ENCODE measurements at regions not wholly inside any gene's neighbourhood (a gene's known extent, or its start where the extent isn't known, plus 50 kb on each side); places are given as distances from the start of the nearest gene placed in this dataset.
"Not testable (repeated sequence)": the region's sequence is repeated elsewhere in the genome, so short reads cannot be mapped to it uniquely, and the experiment has no call there.

DNA sequence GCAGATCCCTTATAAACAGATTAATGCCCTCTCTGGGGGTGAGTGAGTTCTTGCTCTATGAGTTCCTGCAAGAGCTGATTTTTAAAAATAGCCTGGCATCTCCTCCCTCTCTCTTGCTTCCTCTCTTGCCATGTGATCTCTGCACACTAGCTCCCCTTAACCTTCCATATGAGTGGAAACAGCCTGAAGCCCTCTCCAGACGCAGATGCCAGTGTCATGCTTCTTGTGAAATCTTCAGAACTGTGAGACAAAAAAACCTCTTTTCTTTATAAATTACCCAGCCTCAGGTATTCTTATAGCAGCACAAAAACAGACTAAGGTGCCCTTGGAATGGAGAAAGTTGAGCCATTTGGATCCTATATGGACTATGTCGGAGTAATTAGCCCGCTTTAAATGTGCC lies 559.7 kb upstream of the CYLC2 start:
- Histone ChIP-seq H3K27ac (replicated peaks in 1 of 4) (no peak overlapping the region), H3K36me3 (no peaks in the 10 kb centered on the region), H3K4me1 (no peaks in the 10 kb centered on the region), H3K4me3 (no peak overlapping the region), H3K9me3 (no peaks in the 10 kb centered on the region), H3K27me3 (no peaks in the 10 kb centered on the region)
- intact Hi-C loops (cut with DNase I) = no loop called here
- no peak for DNase-seq (ENCODE audit: extremely low spot score)
- TF ChIP-seq POLR2AphosphoS5 (IDR thresholded peaks at IDR 0.05) (no peak), CTCF (IDR thresholded peaks at IDR 0.05) (no peak), EP300 (IDR thresholded peaks at IDR 0.05) (no peak), POLR2A (IDR thresholded peaks at IDR 0.05; ENCODE audit: low read depth) (no peak)
- 82% methylated on average over 3 of the region's 3 CpGs for WGBS

- Histone ChIP-seq H3K27me3 (no peaks in the 10 kb centered on the region), H3K4me1 (no peaks in the 10 kb centered on the region), H3K9me3 (no peaks in the 10 kb centered on the region), H3K27ac (replicated peaks in 1 of 4) (no peak overlapping the region), H3K4me3 (no peak overlapping the region), H3K36me3 (no peaks in the 10 kb centered on the region)
- 39% methylated on average over 1 of the region's 1 CpG for WGBS
- no peak for DNase-seq (ENCODE audit: extremely low spot score)
- TF ChIP-seq CTCF (IDR thresholded peaks at IDR 0.05) = no peak
- no peak for TF ChIP-seq EP300 (IDR thresholded peaks at IDR 0.05)
- no peak for TF ChIP-seq POLR2A (IDR thresholded peaks at IDR 0.05; ENCODE audit: low read depth)
- no peak for TF ChIP-seq POLR2AphosphoS5 (IDR thresholded peaks at IDR 0.05)
- intact Hi-C loops (cut with DNase I) = no loop called here
Measured at GRCh38 chr9:102434545-102434944, 560.6 kb upstream of the CYLC2 start.

- no peak overlapping the region for H3K4me3 ChIP-seq
- H3K27ac ChIP-seq (replicated peaks in 1 of 4) = no peak overlapping the region
- WGBS = 79% methylated on average over 4 of the region's 4 CpGs
- no peak for DNase-seq (ENCODE audit: extremely low spot score)
- H3K36me3 ChIP-seq = no peaks in the 10 kb centered on the region
- no peaks in the 10 kb centered on the region for H3K4me1 ChIP-seq
- intact Hi-C loops (cut with DNase I) = no loop called here
- TF ChIP-seq CTCF (IDR thresholded peaks at IDR 0.05) (no peak), EP300 (IDR thresholded peaks at IDR 0.05) (no peak), POLR2AphosphoS5 (IDR thresholded peaks at IDR 0.05) (no peak)
- H3K9me3 ChIP-seq = no peaks in the 10 kb centered on the region
- no peaks in the 10 kb centered on the region for H3K27me3 ChIP-seq
Measured at GRCh38 chr9:102428305-102428704, 566.8 kb upstream of the CYLC2 start.

DNA sequence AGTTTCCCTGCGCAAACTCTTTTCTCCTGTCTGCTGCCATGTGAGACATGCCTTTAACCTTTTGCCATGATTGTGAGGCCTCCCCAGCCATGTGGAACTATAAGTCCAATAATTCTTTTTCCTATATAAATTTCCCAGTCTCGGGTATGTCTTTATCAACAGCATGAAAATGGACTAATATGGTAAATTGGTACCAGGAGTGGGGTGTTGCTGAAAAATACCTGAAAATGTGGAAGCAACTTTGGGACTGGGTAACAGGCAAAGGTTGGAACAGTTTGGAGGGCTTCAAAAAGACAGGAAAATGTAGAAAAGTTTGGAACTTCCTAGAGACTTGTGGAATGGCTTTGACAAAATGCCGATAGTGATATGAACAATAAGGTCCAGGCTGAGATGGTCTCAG lies 578.9 kb upstream of the CYLC2 start:
- H3K4me1 ChIP-seq; DNase-seq (ENCODE audit: extremely low spot score); H3K27me3 ChIP-seq; intact Hi-C loops (cut with DNase I); H3K36me3 ChIP-seq; H3K27ac ChIP-seq (replicated peaks in 1 of 4); H3K4me3 ChIP-seq: not testable (repeated sequence)
- 71% methylated on average over 3 of the region's 3 CpGs for WGBS
- H3K9me3 ChIP-seq = peaks cover 0 to 29% (median 24%) of the 10 kb centered on the region in 4 donors

GRCh38 chr9:102405218-102405867 lies 589.8 kb upstream of the CYLC2 start:
- no peaks in the 10 kb centered on the region for H3K4me1 ChIP-seq
- H3K36me3 ChIP-seq = no peaks in the 10 kb centered on the region
- TF ChIP-seq POLR2AphosphoS5 (IDR thresholded peaks at IDR 0.05) (no peak), CTCF (IDR thresholded peaks at IDR 0.05) (no peak), POLR2A (IDR thresholded peaks at IDR 0.05; ENCODE audit: low read depth) (no peak), EP300 (IDR thresholded peaks at IDR 0.05) (no peak)
- H3K4me3 ChIP-seq = no peak overlapping the region
- no peak for DNase-seq (ENCODE audit: extremely low spot score)
- H3K27me3 ChIP-seq = no peaks in the 10 kb centered on the region
- H3K27ac ChIP-seq (replicated peaks in 1 of 4) = no peak overlapping the region
- peaks cover 0 to 6% (median 0%) of the 10 kb centered on the region in 4 donors for H3K9me3 ChIP-seq
- 85% methylated on average over 5 of the region's 5 CpGs for WGBS
- intact Hi-C loops (cut with DNase I) = no loop called here

All from esophagus muscularis mucosa (tissue), 4 donors.